GM12872 (cell line): ENCODE measurements at regions not wholly inside any gene's neighbourhood (a gene's known extent, or its start where the extent isn't known, plus 50 kb on each side); places are given as distances from the start of the nearest gene placed in this dataset.

Experiments
- TF ChIP-seq, protein P1 (sequence below): IDR thresholded peaks from 3 replicates; pipeline ENCODE4 v1.5.1; 2011; ENCODE audit warnings: low read depth, mild to moderate bottlenecking, low read length, moderate library complexity; ENCODE audit not compliant: insufficient read depth

GRCh38 chr1:39085174-39085573 lies 59.0 kb downstream of the NDUFS5 start:
- TF ChIP-seq, protein P1, sequence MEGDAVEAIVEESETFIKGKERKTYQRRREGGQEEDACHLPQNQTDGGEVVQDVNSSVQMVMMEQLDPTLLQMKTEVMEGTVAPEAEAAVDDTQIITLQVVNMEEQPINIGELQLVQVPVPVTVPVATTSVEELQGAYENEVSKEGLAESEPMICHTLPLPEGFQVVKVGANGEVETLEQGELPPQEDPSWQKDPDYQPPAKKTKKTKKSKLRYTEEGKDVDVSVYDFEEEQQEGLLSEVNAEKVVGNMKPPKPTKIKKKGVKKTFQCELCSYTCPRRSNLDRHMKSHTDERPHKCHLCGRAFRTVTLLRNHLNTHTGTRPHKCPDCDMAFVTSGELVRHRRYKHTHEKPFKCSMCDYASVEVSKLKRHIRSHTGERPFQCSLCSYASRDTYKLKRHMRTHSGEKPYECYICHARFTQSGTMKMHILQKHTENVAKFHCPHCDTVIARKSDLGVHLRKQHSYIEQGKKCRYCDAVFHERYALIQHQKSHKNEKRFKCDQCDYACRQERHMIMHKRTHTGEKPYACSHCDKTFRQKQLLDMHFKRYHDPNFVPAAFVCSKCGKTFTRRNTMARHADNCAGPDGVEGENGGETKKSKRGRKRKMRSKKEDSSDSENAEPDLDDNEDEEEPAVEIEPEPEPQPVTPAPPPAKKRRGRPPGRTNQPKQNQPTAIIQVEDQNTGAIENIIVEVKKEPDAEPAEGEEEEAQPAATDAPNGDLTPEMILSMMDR: no peak

- TF ChIP-seq, protein P1: no peak
Measured at GRCh38 chr1:39086386-39086785, 60.2 kb downstream of the NDUFS5 start.

DNA sequence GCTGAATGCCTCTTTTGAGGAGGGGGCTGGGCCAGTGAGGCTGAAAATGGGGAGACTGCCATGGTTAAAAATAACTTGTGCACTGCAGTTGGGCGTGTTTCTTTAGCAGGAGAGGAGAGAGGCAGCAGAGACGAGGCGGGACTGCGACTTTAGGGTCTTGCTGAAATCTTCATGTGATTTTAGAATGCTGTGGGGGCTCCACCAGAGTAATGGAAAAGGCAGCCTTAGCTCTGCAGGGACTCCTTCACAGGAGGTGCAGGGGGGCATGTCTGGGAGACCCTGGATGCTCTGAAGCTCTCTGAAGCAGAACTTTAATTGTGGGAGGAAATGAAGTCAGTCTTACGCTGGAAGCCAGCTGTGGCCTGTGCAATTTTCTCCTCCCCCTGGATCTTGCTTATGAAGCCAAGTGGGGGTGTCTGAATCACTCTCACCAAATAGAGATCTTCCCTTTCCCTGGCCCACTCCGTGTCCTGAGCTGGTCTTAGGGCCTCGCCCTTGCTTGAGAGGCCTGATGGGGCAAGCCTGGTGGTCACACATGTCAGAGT lies 60.8 kb downstream of the NDUFS5 start:
- TF ChIP-seq, protein P1: no peak

GRCh38 chr1:39087435-39087834 lies 61.3 kb downstream of the NDUFS5 start:
- TF ChIP-seq, protein P1: no peak

DNA sequence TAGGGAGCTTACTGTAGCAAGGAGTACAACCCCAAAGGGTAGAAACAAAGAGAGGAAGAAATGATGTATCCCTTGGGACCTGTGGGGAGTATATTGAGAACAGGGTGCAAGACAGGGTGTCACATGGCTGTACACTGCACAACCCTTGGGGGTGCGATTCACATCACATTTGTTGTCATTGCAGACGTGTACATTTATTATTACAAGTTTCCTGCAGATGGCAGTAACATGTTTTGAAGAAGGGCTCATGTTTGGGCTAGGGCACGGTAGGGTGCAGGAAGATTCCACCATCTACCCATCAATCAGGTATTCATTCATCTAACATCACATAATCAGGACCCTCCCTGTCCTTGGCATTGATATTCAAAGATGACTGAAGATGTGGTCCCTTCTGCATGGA lies 62.5 kb downstream of the NDUFS5 start:
- TF ChIP-seq, protein P1: no peak

DNA sequence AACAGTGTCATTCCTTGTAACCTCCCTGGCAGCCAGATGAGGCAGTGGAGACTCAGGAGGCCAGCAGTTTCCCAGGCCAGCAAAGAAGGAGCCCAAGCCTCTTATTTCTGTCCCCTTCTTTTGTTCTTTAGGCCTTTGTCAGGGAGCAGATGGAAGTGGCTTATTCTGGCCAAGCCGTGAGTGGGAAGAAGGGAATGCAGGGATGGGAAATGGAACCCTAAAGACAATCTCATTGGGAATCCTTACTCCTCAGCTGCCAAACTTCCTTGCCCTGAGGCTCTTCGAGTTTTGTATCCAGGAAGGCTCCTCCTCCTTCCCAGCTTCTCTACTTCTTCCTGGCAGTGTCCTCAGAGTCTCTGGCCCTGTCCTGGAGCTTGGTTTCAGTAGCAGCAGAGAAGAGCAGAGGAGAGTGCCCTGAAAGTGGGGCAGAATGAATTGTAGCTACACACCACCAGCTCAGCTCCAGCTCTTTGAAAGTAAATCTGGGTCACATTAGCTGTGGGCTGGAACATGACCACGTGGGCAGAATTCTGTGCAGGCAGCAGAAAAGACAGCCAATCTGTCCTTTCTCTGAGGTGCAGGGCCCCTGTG lies 63.9 kb downstream of the NDUFS5 start:
- TF ChIP-seq, protein P1: no peak

DNA sequence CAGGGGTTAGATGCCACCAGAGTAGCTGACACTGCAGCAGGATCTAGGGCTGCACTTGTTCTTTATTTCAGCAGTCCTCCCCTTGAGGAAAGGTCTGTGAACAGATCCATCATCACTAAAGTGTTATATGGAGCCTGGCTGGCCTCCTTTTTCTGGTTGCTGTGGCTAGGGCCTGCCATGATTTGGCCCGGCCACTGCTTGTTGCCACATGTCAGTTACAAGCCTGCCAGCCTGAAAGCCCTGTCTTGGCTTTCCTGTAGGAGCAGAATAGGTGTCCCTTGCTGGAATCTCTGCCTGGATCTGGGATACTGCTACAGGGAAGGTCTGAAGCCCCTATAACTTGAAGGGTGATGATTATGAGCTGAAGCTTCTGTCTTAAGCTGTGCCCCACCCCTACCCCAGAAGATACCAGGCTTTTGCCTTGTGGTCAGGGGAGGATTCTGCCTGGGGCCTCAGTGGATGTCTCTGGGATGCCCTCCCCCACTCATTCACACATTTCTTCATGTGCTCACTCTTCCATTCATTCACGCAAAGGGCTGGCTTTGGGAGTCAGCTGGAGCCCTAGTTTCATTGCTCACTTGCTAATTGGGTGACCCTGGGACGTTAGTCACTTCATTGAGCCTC lies 64.7 kb downstream of the NDUFS5 start:
- TF ChIP-seq, protein P1: no peak
